ENCODE measurements at regions not wholly inside any gene's neighbourhood (a gene's known extent, or its start where the extent isn't known, plus 50 kb on each side); places are given as distances from the start of the nearest gene placed in this dataset.

- DNase-seq = no peak
Measured at GRCh38 chr7:136664537-136664936, 203.9 kb upstream of the CHRM2 start.

GRCh38 chr7:136657482-136657921 lies 210.9 kb upstream of the CHRM2 start:
- no peak for DNase-seq

- DNase-seq = no peak
Measured at GRCh38 chr7:136656516-136656915, 211.9 kb upstream of the CHRM2 start.

GRCh38 chr7:136655414-136655813 lies 213.0 kb upstream of the CHRM2 start:
- DNase-seq = no peak

- DNase-seq = no peak
Measured at GRCh38 chr7:136654406-136654805, 214.0 kb upstream of the CHRM2 start.

GRCh38 chr7:136652635-136653370 lies 215.6 kb upstream of the CHRM2 start:
- DNase-seq = no peak

- no peak for DNase-seq
Measured at GRCh38 chr7:136640977-136641376, 227.5 kb upstream of the CHRM2 start.

GRCh38 chr7:136637813-136638212 lies 230.6 kb upstream of the CHRM2 start:
- DNase-seq = no peak

GRCh38 chr7:136635751-136636150 lies 232.7 kb upstream of the CHRM2 start:
- DNase-seq = no peak

- no peak for DNase-seq
Measured at GRCh38 chr7:136618818-136619217, 249.6 kb upstream of the CHRM2 start.

- no peak for DNase-seq
Measured at GRCh38 chr7:136617176-136617575, 251.3 kb upstream of the CHRM2 start.

GRCh38 chr7:136605532-136606329 lies 262.7 kb upstream of the CHRM2 start:
- DNase-seq = no peak

- DNase-seq = no peak
Measured at GRCh38 chr7:136601772-136602171, 266.7 kb upstream of the CHRM2 start.

- no peak for DNase-seq
Measured at GRCh38 chr7:136600475-136600874, 268.0 kb upstream of the CHRM2 start.

GRCh38 chr7:136594739-136595144 lies 273.7 kb upstream of the CHRM2 start:
- no peak for DNase-seq

GRCh38 chr7:136588216-136588615 lies 280.2 kb upstream of the CHRM2 start:
- DNase-seq = no peak

GRCh38 chr7:136585954-136586670 lies 282.3 kb upstream of the CHRM2 start:
- no peak for DNase-seq

- no peak for DNase-seq
Measured at GRCh38 chr7:136566491-136566890, 302.0 kb upstream of the CHRM2 start.

GRCh38 chr7:136555933-136556332 lies 312.5 kb upstream of the CHRM2 start:
- DNase-seq = no peak

- no peak for DNase-seq
Measured at GRCh38 chr7:136551618-136552017, 316.8 kb upstream of the CHRM2 start.

GRCh38 chr7:136549756-136550155 lies 318.7 kb upstream of the CHRM2 start:
- no peak for DNase-seq

- DNase-seq = no peak
Measured at GRCh38 chr7:136533732-136534131, 334.7 kb upstream of the CHRM2 start.

GRCh38 chr7:136530831-136531230 lies 337.6 kb upstream of the CHRM2 start:
- DNase-seq = no peak

GRCh38 chr7:136528329-136528728 lies 340.1 kb upstream of the CHRM2 start:
- DNase-seq = no peak
